ENCODE measurements at regions not wholly inside any gene's neighbourhood (a gene's known extent, or its start where the extent isn't known, plus 50 kb on each side); places are given as distances from the start of the nearest gene placed in this dataset.
"Not testable (repeated sequence)": the region's sequence is repeated elsewhere in the genome, so short reads cannot be mapped to it uniquely, and the experiment has no call there.

- Histone ChIP-seq H3K4me3 (ENCODE audit: control insufficient read depth in 1 of 2, extremely low read depth in 1 of 2, low read length in 1 of 2) (no peak overlapping the region), H3K27ac (ENCODE audit: low read length) (no peak overlapping the region), H3K36me3 (ENCODE audit: control insufficient read depth in 2 of 2, extremely low read depth in 1 of 2, insufficient read depth in 1 of 2, low read length in 1 of 2) (no peaks in the 10 kb centered on the region), H3K9me3 (no peaks in the 10 kb centered on the region), H3K4me1 (ENCODE audit: control insufficient read depth in 1 of 2, extremely low read depth in 1 of 2, insufficient read depth in 2 of 2, low read length in 2 of 2) (no peaks in the 10 kb centered on the region), H3K27me3 (replicated peaks in 1 of 2; ENCODE audit: control insufficient read depth in 2 of 2, extremely low read depth in 1 of 2, insufficient read depth in 2 of 2, low read length in 1 of 2) (no peaks in the 10 kb centered on the region)
- no peak overlapping the region for H3K4me3 Mint-ChIP-seq
- H3K9me3 Mint-ChIP-seq: no peaks in the 10 kb centered on the region
- DNase-seq: no peak
- ChIA-PET CTCF (no interaction called here), POLR2A (no interaction called here)
- ATAC-seq (replicated peaks in 1 of 4): no peak
- no peak overlapping the region for H3K27ac Mint-ChIP-seq
- H3K4me1 Mint-ChIP-seq: no peaks in the 10 kb centered on the region
- peaks cover 10 to 25% of the 10 kb centered on the region in 2 donors for H3K27me3 Mint-ChIP-seq
- H3K36me3 Mint-ChIP-seq: no peaks in the 10 kb centered on the region
Observed at GRCh38 chr5:88643315-88643714, 239.7 kb downstream of the MEF2C start.

- Histone ChIP-seq H3K36me3 (ENCODE audit: control insufficient read depth in 2 of 2, extremely low read depth in 1 of 2, insufficient read depth in 1 of 2, low read length in 1 of 2) (no peaks in the 10 kb centered on the region), H3K9me3 (no peaks in the 10 kb centered on the region), H3K27me3 (replicated peaks in 1 of 2; ENCODE audit: control insufficient read depth in 2 of 2, extremely low read depth in 1 of 2, insufficient read depth in 2 of 2, low read length in 1 of 2) (peaks cover 0 to 3% of the 10 kb centered on the region in 2 experiments), H3K27ac (ENCODE audit: low read length) (no peak overlapping the region), H3K4me3 (ENCODE audit: control insufficient read depth in 1 of 2, extremely low read depth in 1 of 2, low read length in 1 of 2) (no peak overlapping the region), H3K4me1 (ENCODE audit: control insufficient read depth in 1 of 2, extremely low read depth in 1 of 2, insufficient read depth in 2 of 2, low read length in 2 of 2) (no peaks in the 10 kb centered on the region)
- Mint-ChIP-seq H3K27ac (no peak overlapping the region), H3K9me3 (no peaks in the 10 kb centered on the region), H3K27me3 (peaks cover 7 to 15% of the 10 kb centered on the region in 2 donors), H3K4me3 (no peak overlapping the region), H3K36me3 (no peaks in the 10 kb centered on the region), H3K4me1 (no peaks in the 10 kb centered on the region)
- CTCF ChIA-PET: no interaction called here
- POLR2A ChIA-PET: no interaction called here
- no CpG with 5 or more reads among the region's 2 CpGs for WGBS (ENCODE audit: insufficient coverage)
- ATAC-seq (replicated peaks in 1 of 4) (no peak), DNase-seq (no peak)
Observed at GRCh38 chr5:88634014-88634413, 249.0 kb downstream of the MEF2C start.

- not testable (repeated sequence) for H3K27ac Mint-ChIP-seq; ATAC-seq (replicated peaks in 1 of 4)
- peaks cover 5 to 25% of the 10 kb centered on the region in 2 donors for H3K27me3 Mint-ChIP-seq
Observed at GRCh38 chr5:88622890-88623289, 260.1 kb downstream of the MEF2C start.

GRCh38 chr5:88615767-88616166 lies 267.2 kb downstream of the MEF2C start:
- ATAC-seq (replicated peaks in 1 of 4); H3K9me3 ChIP-seq; H3K4me3 ChIP-seq (ENCODE audit: control insufficient read depth in 1 of 2, extremely low read depth in 1 of 2, low read length in 1 of 2); H3K4me1 Mint-ChIP-seq; CTCF ChIA-PET; H3K27me3 ChIP-seq (replicated peaks in 1 of 2; ENCODE audit: control insufficient read depth in 2 of 2, extremely low read depth in 1 of 2, insufficient read depth in 2 of 2, low read length in 1 of 2); H3K4me1 ChIP-seq (ENCODE audit: control insufficient read depth in 1 of 2, extremely low read depth in 1 of 2, insufficient read depth in 2 of 2, low read length in 2 of 2); H3K27ac ChIP-seq (ENCODE audit: low read length); DNase-seq; H3K4me3 Mint-ChIP-seq; H3K27ac Mint-ChIP-seq; H3K36me3 Mint-ChIP-seq; POLR2A ChIA-PET; H3K36me3 ChIP-seq (ENCODE audit: control insufficient read depth in 2 of 2, extremely low read depth in 1 of 2, insufficient read depth in 1 of 2, low read length in 1 of 2): not testable (repeated sequence)
- Mint-ChIP-seq H3K9me3 (peaks cover 11% of the 10 kb centered on the region in 3 donors), H3K27me3 (peaks cover 4 to 14% of the 10 kb centered on the region in 2 donors)
- no CpG with 5 or more reads among the region's 32 CpGs for WGBS (ENCODE audit: insufficient coverage)

More at GRCh38 chr5:88622890-88623289, 260.1 kb downstream of the MEF2C start:
- H3K9me3 ChIP-seq; H3K36me3 Mint-ChIP-seq; H3K4me3 Mint-ChIP-seq; H3K36me3 ChIP-seq (ENCODE audit: control insufficient read depth in 2 of 2, extremely low read depth in 1 of 2, insufficient read depth in 1 of 2, low read length in 1 of 2); H3K27ac ChIP-seq (ENCODE audit: low read length); H3K4me1 ChIP-seq (ENCODE audit: control insufficient read depth in 1 of 2, extremely low read depth in 1 of 2, insufficient read depth in 2 of 2, low read length in 2 of 2); POLR2A ChIA-PET; DNase-seq; H3K4me3 ChIP-seq (ENCODE audit: control insufficient read depth in 1 of 2, extremely low read depth in 1 of 2, low read length in 1 of 2); CTCF ChIA-PET; H3K4me1 Mint-ChIP-seq: not testable (repeated sequence)
- 100% methylated on average over 4 of the region's 5 CpGs for WGBS (ENCODE audit: insufficient coverage)
- peaks cover 9 to 17% (median 14%) of the 10 kb centered on the region in 3 donors for H3K9me3 Mint-ChIP-seq
- H3K27me3 ChIP-seq (replicated peaks in 1 of 2; ENCODE audit: control insufficient read depth in 2 of 2, extremely low read depth in 1 of 2, insufficient read depth in 2 of 2, low read length in 1 of 2): peaks cover 0 to 13% of the 10 kb centered on the region in 2 experiments

GRCh38 chr5:88613051-88613450 lies 269.9 kb downstream of the MEF2C start:
- Mint-ChIP-seq H3K27ac (no peak overlapping the region), H3K36me3 (no peaks in the 10 kb centered on the region), H3K27me3 (peaks cover 9 to 13% of the 10 kb centered on the region in 2 donors), H3K4me1 (no peaks in the 10 kb centered on the region), H3K9me3 (peaks cover under 1 to 7% (median 4%) of the 10 kb centered on the region in 3 donors), H3K4me3 (no peak overlapping the region)
- no peak overlapping the region for H3K27ac ChIP-seq (ENCODE audit: low read length)
- H3K27me3 ChIP-seq (replicated peaks in 1 of 2; ENCODE audit: control insufficient read depth in 2 of 2, extremely low read depth in 1 of 2, insufficient read depth in 2 of 2, low read length in 1 of 2): peaks cover 0 to 4% of the 10 kb centered on the region in 2 experiments
- ChIA-PET CTCF (interaction anchor here in 1 of 2 donors (0.7 kb wide), 2 partner anchors 194 to 243 kb away, joined by 3 to 4 read pairs; no protein-coding TSS in a partner anchor), POLR2A (no interaction called here)
- H3K4me3 ChIP-seq (ENCODE audit: control insufficient read depth in 1 of 2, extremely low read depth in 1 of 2, low read length in 1 of 2): no peak overlapping the region
- no peaks in the 10 kb centered on the region for H3K9me3 ChIP-seq
- H3K4me1 ChIP-seq (ENCODE audit: control insufficient read depth in 1 of 2, extremely low read depth in 1 of 2, insufficient read depth in 2 of 2, low read length in 2 of 2): no peaks in the 10 kb centered on the region
- DNase-seq (no peak), ATAC-seq (replicated peaks in 1 of 4) (no peak)
- H3K36me3 ChIP-seq (ENCODE audit: control insufficient read depth in 2 of 2, extremely low read depth in 1 of 2, insufficient read depth in 1 of 2, low read length in 1 of 2): no peaks in the 10 kb centered on the region

GRCh38 chr5:88610586-88610985 lies 272.4 kb downstream of the MEF2C start:
- 72% methylated on average over 2 of the region's 3 CpGs for WGBS (ENCODE audit: insufficient coverage)
- DNase-seq (no peak), ATAC-seq (replicated peaks in 1 of 4) (no peak)
- Histone ChIP-seq H3K27me3 (replicated peaks in 1 of 2; ENCODE audit: control insufficient read depth in 2 of 2, extremely low read depth in 1 of 2, insufficient read depth in 2 of 2, low read length in 1 of 2) (peaks cover 0 to 4% of the 10 kb centered on the region in 2 experiments), H3K4me3 (ENCODE audit: control insufficient read depth in 1 of 2, extremely low read depth in 1 of 2, low read length in 1 of 2) (no peak overlapping the region), H3K4me1 (ENCODE audit: control insufficient read depth in 1 of 2, extremely low read depth in 1 of 2, insufficient read depth in 2 of 2, low read length in 2 of 2) (no peaks in the 10 kb centered on the region), H3K27ac (ENCODE audit: low read length) (no peak overlapping the region), H3K9me3 (no peaks in the 10 kb centered on the region), H3K36me3 (ENCODE audit: control insufficient read depth in 2 of 2, extremely low read depth in 1 of 2, insufficient read depth in 1 of 2, low read length in 1 of 2) (no peaks in the 10 kb centered on the region)
- Mint-ChIP-seq H3K4me3 (no peak overlapping the region), H3K27ac (no peak overlapping the region), H3K27me3 (peaks cover 9 to 18% of the 10 kb centered on the region in 2 donors), H3K9me3 (peaks cover 0 to 7% (median 3%) of the 10 kb centered on the region in 3 donors), H3K36me3 (no peaks in the 10 kb centered on the region), H3K4me1 (no peaks in the 10 kb centered on the region)
- ChIA-PET CTCF (no interaction called here), POLR2A (no interaction called here)

- H3K4me3 ChIP-seq (ENCODE audit: control insufficient read depth in 1 of 2, extremely low read depth in 1 of 2, low read length in 1 of 2): no peak overlapping the region
- no peak overlapping the region for H3K27ac ChIP-seq (ENCODE audit: low read length)
- Mint-ChIP-seq H3K27me3 (peaks cover 9 to 22% of the 10 kb centered on the region in 2 donors), H3K36me3 (no peaks in the 10 kb centered on the region), H3K4me1 (no peaks in the 10 kb centered on the region), H3K4me3 (no peak overlapping the region), H3K9me3 (no peaks in the 10 kb centered on the region), H3K27ac (no peak overlapping the region)
- WGBS (ENCODE audit: insufficient coverage): no CpG with 5 or more reads among the region's 1 CpG
- no peaks in the 10 kb centered on the region for H3K36me3 ChIP-seq (ENCODE audit: control insufficient read depth in 2 of 2, extremely low read depth in 1 of 2, insufficient read depth in 1 of 2, low read length in 1 of 2)
- H3K9me3 ChIP-seq: no peaks in the 10 kb centered on the region
- DNase-seq (no peak), ATAC-seq (replicated peaks in 1 of 4) (no peak)
- ChIA-PET POLR2A (no interaction called here), CTCF (no interaction called here)
- no peaks in the 10 kb centered on the region for H3K27me3 ChIP-seq (replicated peaks in 1 of 2; ENCODE audit: control insufficient read depth in 2 of 2, extremely low read depth in 1 of 2, insufficient read depth in 2 of 2, low read length in 1 of 2)
- no peaks in the 10 kb centered on the region for H3K4me1 ChIP-seq (ENCODE audit: control insufficient read depth in 1 of 2, extremely low read depth in 1 of 2, insufficient read depth in 2 of 2, low read length in 2 of 2)
Observed at GRCh38 chr5:88607492-88607891, 275.5 kb downstream of the MEF2C start.

Data from T-cell (primary cell).